Left renal cortex interstitium (tissue), 4 donors: ENCODE measurements at regions not wholly inside any gene's neighbourhood (a gene's known extent, or its start where the extent isn't known, plus 50 kb on each side); places are given as distances from the start of the nearest gene placed in this dataset.
"Not testable (repeated sequence)": the region's sequence is repeated elsewhere in the genome, so short reads cannot be mapped to it uniquely, and the experiment has no call there.

Experiments used
- DNase-seq, 4 donors: peaks; one replicate each; pipeline ENCODE4 v3.0.0-alpha.2; 2013; ENCODE audit warnings: low read depth in 4 of 4, low spot score in 2 of 4, missing footprints in 1 of 4

- DNase-seq = no peak
These were observed 53.3 kb downstream of the TANC2 start for GRCh38 chr17:63019138-63019873.

DNA sequence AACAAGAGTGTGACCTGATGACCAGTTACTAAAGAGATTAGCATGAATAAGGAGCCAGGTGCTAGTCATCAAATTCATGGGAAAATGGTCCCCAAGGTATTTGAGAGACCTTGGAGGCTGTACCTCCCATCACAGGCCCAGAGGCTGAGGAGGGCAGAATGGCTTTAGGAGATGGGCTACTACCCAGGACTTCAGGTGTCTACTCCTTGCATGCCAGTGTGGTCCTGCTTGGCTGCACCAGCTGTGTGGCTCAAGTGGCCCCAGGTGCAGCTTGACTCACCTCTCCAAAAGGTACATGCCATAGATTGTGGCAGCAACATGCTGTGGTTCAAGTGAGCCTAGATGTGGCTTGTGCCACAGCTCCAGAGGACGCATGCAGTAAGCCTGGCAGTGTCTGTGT, 56.5 kb downstream of the TANC2 start:
- DNase-seq = no peak

GRCh38 chr17:63023049-63023448, 57.0 kb downstream of the TANC2 start:
- no peak for DNase-seq

GRCh38 chr17:63024201-63024600, 58.2 kb downstream of the TANC2 start:
- no peak for DNase-seq

GRCh38 chr17:63024716-63025115, 58.7 kb downstream of the TANC2 start:
- DNase-seq = no peak

GRCh38 chr17:63025637-63026036, 59.6 kb downstream of the TANC2 start:
- DNase-seq = not testable (repeated sequence)

DNA sequence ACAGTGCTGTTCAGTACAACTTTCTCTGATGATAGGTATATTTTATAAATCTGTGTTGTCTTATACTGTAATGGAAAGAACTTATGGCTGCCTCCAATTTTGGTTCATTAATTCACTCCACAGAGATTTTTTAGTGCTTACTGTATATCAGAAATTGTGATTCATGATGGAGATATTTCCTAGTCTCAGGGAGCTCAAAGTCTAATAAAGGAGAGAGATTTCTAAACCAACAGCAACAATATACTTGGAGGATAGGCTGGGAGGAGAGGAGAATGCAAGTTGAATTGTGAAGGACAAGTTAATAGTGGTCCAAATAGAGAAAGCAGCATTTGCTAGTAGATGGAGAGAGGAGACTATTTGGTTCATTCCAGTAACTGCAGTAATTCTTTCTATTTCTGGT, 63.5 kb downstream of the TANC2 start:
- no peak for DNase-seq

DNA sequence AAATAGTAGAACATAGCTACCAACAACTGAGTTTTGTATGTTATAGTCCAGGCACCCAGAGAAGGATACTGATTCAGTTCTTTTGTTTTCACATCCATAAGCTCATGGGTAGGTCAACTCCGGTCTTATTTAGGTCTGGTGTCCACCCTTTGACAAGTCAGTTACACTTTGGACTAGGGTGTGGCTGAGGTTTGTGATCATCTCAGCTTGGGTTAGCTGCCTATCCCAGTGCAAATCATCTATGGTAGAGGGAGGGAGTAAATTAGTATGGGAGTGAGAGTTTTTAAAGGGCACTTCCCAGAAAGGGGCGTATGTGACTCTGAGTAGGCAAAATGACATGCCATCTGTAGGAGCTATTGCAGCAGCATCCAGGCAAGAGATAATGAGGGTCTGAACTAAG, 66.1 kb downstream of the TANC2 start:
- DNase-seq = no peak

DNA sequence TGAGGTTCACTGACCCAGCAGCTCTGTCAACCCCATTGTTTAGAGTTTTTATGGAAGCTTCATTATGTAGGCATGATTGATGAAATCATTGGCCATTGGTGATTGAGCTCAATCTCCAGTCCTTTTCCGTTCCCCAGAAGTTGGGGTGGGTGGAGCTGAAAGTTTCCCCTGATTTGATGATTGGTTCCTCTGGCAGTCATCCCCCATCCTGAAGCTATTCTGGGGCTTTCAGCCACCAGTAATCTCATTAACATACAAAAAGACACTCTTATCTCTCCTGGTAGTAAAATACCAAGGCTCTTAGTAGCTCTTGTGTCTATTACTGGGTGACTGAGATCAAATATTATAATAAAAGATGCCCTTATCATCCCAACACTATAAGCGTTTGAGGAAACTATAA, 67.1 kb downstream of the TANC2 start:
- DNase-seq = no peak

- DNase-seq = no peak
These were observed 69.2 kb downstream of the TANC2 start for GRCh38 chr17:63035271-63035670.

GRCh38 chr17:63035695-63036094, 69.7 kb downstream of the TANC2 start:
- no peak for DNase-seq

DNA sequence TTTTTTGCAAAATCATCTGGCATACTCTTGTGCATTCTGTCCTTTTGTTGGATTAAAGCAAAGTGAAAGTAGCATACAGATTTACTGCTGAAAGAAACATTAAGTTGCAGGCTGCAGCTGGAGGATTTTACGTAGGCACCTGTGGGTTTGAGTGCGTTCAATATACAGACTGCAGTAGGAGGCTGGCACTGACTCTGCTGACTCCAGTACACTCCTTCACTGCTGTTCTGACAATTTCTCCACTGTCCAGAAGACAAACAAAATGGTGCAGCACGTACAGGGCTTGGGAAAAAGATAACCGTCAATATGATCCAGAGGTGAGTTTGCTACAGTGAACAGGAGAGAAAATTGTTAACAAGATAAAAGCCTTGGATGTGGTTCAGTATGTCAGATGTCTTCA, 73.3 kb downstream of the TANC2 start:
- no peak for DNase-seq

DNA sequence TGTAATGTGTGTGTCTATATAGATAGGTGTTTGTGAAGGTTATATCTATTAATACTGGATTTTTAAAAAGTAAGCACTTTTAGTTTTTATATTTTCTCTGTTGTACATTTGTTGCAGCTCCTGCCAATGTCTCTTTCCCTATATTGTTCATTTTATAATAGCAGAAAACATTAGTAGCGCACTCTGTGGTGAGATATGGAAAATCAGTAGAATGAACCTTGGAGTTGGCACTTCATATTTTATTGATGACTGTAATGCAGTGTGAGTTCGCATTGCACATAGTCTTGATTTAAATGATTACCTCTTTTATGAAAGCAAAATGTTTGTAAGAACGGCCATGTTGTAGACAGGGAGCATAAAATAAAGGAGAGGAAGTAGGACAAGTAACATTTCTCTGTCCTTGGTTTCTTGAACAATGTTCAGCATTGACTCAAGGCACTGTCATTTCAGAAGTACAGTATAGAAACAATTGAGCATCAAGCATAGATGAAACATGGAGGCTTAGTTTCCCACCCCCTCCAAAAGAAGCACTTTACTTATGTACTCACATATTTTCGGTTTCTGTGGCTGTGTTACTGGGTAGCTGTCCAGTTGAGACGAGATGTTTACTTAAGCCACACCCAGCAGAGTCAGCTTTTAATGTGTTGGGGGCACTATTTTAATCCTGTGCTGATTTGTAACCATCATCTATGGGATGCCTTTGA, 74.0 kb downstream of the TANC2 start:
- DNase-seq = no peak

DNA sequence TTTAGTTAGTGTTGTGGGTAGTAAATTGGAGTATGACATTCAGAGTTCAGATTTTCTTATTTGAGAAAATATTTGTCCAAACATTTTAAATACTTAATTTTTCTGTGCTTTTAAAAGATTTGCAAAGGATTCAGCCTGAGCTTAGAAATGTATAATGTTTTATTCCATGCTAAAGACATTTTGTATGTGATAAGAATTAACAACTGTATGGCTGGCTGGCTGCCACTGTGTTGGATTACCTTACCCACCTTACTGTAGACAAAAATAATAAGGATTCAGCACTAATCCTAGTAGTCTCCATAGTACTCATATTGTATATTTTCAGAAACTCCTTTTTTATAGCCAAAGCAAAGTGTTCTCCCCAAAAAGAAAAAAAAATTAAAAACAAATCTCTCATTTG, 74.8 kb downstream of the TANC2 start:
- DNase-seq = no peak

DNA sequence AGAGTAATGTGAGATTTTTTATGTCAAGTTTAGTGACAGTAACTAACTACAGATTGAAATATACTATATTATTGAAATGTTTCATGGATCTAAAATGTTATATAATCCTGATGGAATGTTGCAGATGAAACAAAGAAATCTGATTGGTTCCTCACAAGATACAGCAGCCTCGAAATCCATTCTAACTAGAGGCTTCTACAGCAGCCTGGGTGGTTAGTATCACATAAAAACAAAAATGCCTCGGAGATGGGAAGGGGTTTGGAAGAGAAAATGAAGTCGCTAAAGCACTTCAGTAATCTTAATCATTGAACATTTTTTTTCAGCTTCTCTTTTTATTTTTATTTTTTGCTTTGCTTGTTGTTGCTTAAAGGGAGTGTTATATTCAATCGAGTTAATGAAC, 75.2 kb downstream of the TANC2 start:
- no peak for DNase-seq

GRCh38 chr17:63041722-63042121, 75.7 kb downstream of the TANC2 start:
- no peak for DNase-seq

- no peak for DNase-seq
These were observed 76.3 kb downstream of the TANC2 start for GRCh38 chr17:63042256-63042812.

DNA sequence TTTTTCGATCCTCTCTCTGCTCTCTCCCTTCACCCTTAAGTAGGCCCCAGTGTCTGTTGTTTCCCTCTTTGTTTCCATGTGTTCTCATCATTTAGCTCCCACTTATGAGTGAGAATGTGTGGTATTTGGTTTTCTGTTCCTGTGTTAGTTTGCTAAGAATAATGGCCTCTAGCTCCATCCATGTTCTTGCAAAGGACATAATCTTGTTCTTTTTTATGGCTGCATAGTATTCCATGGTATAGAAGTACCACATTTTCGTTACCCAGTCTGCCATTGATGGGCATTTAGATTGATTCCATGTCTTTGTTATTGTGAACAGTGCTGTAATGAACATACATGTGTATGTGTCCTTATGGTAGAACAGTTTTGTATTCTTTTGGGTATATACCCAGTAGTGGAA, 91.5 kb downstream of the TANC2 start:
- not testable (repeated sequence) for DNase-seq

DNA sequence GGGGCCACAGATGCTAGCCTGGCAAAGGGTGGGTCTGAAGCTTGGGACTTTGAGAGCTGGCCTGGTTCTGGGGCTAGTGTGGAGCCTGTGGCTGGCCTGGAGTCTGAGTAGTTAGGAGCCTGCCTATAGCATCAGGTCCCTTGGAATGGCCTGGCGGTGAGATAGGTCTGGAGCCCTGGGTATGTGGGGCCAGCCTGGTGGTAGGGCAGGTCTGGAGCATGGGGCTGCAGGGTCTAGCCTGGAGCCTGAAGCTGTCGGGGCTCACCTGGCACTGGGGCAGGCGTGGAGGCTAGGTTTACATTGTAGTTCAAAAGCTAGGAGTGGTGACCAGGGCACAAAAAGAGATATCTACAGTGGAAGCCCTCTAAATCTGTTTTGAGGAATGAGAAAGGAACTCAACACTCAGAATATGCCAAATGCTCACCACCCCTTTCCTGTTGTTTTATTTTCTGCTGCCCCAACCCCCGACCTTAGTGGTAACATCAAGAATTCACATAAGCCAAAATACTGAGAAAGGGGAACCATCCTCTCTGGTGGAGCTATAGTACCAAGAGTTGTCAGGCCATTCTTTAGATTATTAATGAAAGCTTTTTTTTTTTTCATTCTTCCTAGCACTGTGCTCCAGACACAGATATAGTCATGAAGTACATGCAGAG, 100.3 kb downstream of the TANC2 start:
- no peak for DNase-seq

- DNase-seq = no peak
These were observed 103.2 kb downstream of the TANC2 start for GRCh38 chr17:63069245-63069644.

GRCh38 chr17:63070031-63070430, 104.0 kb downstream of the TANC2 start:
- DNase-seq = no peak

GRCh38 chr17:63071797-63072196, 105.8 kb downstream of the TANC2 start:
- DNase-seq = no peak
